Mucosa of rectum (tissue), 2 donors: ENCODE measurements at regions not wholly inside any gene's neighbourhood (a gene's known extent, or its start where the extent isn't known, plus 50 kb on each side); places are given as distances from the start of the nearest gene placed in this dataset.

Experiments used
- H3K27ac ChIP-seq, 2 donors: one replicate each; pipeline ENCODE4 v1.7.0; 2013; ENCODE audit warnings: inconsistent platforms in 2 of 2, low read depth in 2 of 2, low read length in 2 of 2
- H3K27me3 ChIP-seq, 2 donors: one replicate each; pipeline ENCODE4 v1.7.0; 2013; ENCODE audit warnings: low read length in 2 of 2; ENCODE audit not compliant: control insufficient read depth in 2 of 2, insufficient read depth in 2 of 2
- H3K36me3 ChIP-seq, 2 donors: one replicate each; pipeline ENCODE4 v1.7.0; 2013; ENCODE audit warnings: low read length in 2 of 2; ENCODE audit not compliant: control insufficient read depth in 2 of 2, insufficient read depth in 2 of 2
- H3K4me1 ChIP-seq, 2 donors: one replicate each; pipeline ENCODE4 v1.7.0; 2013; ENCODE audit warnings: low read length in 2 of 2, mild to moderate bottlenecking in 1 of 2; ENCODE audit not compliant: control insufficient read depth in 2 of 2, insufficient read depth in 2 of 2
- H3K4me3 ChIP-seq, 2 donors: one replicate each; pipeline ENCODE4 v1.7.0; 2013; ENCODE audit warnings: low read length in 2 of 2
- H3K9ac ChIP-seq, 2 donors: one replicate each; pipeline ENCODE4 v1.7.0; 2013; ENCODE audit warnings: low read length in 2 of 2, low read depth in 1 of 2, mild to moderate bottlenecking in 1 of 2
- H3K9me3 ChIP-seq, 2 donors: one replicate each; pipeline ENCODE4 v1.7.0; 2013; ENCODE audit warnings: low read length in 2 of 2; ENCODE audit not compliant: control insufficient read depth in 2 of 2
- donor health status: healthy.
- donor health status: Normal muscosa, but diverticular disease.

DNA sequence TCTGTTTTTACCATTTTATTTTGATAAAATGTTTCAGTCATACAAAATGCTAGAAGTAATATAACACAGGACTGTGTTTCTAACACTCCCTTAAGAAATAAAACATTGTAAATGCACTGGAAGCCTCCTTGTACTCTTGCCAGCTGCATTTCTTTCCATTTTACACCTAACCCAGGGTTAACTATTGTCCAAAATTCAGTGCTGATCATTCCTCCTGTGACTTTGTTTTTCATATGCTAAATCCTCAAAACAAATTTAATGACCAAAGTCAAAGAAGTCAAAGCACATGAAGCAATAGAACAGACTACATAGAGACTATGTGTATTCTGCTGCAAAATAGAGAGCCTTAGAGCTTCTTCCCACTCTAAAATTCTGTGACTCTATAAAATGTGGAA is 420.3 kb upstream of the PRICKLE1 start:
- Histone ChIP-seq H3K36me3 (no peaks in the 10 kb centered on the region), H3K9ac (no peak overlapping the region), H3K4me3 (no peak overlapping the region), H3K27me3 (no peaks in the 10 kb centered on the region), H3K4me1 (no peaks in the 10 kb centered on the region), H3K9me3 (no peaks in the 10 kb centered on the region), H3K27ac (no peak overlapping the region)

DNA sequence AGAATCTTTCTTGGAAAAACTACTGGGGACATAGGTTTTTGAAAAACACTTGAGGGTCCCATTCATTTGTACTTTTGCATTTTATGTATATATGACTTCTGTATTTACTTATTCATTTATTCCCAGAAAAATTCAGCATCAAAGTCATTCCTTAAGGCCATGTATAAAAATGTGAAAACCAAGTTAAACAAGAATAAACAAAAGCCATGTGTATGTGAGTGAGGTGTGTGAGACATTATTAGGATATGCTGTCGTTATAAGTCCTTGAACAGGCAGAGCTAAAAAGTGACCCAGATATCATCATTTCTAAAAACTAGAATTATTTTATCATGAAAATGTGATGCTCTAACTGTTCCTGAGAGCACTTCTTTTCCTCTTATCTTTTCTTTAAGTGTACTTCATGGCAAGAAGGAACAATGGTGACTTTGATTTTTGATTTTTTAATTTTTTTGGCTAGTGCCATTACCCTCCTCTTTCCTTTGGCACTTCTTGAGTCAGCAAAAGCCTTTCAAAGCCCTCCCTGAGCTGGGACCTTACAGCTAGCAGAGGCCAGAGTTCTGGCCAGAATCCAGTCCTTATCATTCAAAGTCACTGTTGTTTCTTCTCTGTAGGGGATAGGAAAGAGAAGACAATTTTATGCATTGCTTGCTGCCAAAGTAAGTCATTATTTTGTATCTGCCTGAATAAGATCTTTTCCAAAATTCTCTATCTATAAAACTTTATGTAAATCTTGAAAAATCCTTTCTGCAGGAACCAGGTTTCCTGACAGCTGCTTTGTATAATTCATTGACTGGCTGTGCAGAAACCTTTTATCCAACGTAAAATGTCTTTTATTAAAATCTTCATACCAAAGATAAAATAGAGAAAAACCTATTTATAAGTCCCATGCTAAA is 419.7 kb upstream of the PRICKLE1 start:
- Histone ChIP-seq H3K4me3 (no peak overlapping the region), H3K36me3 (no peaks in the 10 kb centered on the region), H3K27me3 (no peaks in the 10 kb centered on the region), H3K9ac (no peak overlapping the region), H3K27ac (no peak overlapping the region), H3K4me1 (no peaks in the 10 kb centered on the region), H3K9me3 (no peaks in the 10 kb centered on the region)

DNA sequence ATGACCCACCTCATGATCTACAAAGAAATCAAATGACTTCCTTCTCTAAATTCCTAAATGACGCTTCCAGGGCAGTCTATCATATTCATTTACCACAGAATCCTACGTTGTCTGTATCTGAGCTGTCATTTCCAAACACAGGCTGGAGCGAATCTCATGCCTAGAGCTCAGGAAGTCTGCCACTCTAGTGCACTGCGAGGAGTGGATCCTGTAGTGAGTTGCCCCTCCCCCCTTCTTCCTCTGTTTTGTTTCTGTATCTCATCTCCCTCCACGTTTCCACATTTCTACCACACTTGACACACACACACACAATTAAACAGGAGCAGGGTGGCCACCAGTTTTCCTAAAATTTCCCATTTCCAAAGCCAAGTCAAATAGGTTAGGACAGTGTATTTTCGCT is 415.4 kb upstream of the PRICKLE1 start:
- Histone ChIP-seq H3K27me3 (no peaks in the 10 kb centered on the region), H3K9ac (no peak overlapping the region), H3K36me3 (no peaks in the 10 kb centered on the region), H3K4me1 (no peaks in the 10 kb centered on the region), H3K27ac (no peak overlapping the region), H3K4me3 (no peak overlapping the region), H3K9me3 (no peaks in the 10 kb centered on the region)

DNA sequence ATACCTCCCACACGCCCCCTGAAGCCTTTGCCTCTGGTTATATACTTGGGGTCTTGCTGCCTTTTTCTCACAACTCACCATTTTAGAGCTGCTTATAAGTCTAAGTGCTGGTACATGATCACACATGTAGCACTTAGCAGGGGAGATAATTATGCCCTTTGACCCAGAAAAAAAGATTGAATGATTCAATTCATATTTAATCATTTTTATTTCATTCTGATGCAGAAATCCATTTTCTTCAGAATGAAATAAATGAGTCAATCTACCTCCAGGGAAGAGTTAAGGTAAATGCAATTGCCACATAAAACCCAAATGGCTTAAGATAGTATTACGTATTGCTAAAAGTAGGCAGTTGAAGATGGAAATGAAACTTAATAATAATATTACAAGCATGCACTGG is 414.6 kb upstream of the PRICKLE1 start:
- no peak overlapping the region for H3K9ac ChIP-seq
- no peak overlapping the region for H3K4me3 ChIP-seq
- H3K27ac ChIP-seq = no peak overlapping the region
- no peaks in the 10 kb centered on the region for H3K27me3 ChIP-seq
- no peaks in the 10 kb centered on the region for H3K36me3 ChIP-seq
- no peaks in the 10 kb centered on the region for H3K4me1 ChIP-seq
- no peaks in the 10 kb centered on the region for H3K9me3 ChIP-seq

DNA sequence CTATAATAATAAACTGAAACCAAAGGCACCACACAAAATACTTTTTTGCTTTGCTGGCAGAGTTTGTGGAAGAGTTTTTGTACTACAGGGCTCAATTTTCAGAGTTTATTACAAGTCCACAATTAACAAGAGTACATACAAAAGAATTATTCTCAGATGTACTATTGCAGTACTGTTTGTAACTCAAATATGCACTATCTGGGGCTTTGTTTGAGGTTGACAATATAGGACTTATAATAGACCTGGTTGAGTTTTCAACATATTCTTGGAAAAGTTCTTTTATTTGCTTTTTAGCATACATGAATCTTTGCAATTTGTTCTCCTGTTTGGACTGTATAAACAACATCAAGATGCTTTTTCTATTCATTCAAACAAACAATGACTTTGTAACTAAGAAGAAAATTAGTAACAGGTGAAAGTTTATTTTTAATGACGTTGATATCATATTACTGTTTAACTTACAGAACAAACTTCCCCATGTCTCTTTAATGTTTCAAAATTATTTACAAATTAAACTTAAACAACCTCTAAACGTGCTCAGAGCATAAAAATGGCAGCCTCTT is 407.4 kb upstream of the PRICKLE1 start:
- Histone ChIP-seq H3K4me1 (no peaks in the 10 kb centered on the region), H3K27ac (no peak overlapping the region), H3K27me3 (no peaks in the 10 kb centered on the region), H3K36me3 (no peaks in the 10 kb centered on the region), H3K9me3 (peaks cover 0 to 2% of the 10 kb centered on the region in 2 donors), H3K4me3 (no peak overlapping the region), H3K9ac (no peak overlapping the region)

DNA sequence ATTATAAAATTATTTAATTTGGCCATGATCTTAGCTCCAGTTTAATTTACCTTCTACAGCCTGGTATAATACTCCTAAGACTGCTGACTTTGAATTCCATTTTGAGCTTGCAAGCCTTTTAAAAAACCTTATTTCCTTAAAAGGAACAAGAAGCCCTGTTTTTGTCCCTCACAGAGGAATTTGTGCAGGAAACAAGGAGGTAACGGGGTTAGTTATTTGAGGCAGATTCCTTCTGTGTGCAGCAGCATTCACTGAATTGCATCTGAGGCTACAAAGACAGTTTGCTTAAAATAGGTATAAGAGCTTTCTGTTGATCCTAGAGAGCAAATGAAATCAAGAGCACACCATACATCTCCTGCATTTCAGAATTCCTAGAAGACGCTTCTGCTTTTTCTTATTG is 403.3 kb upstream of the PRICKLE1 start:
- Histone ChIP-seq H3K27ac (no peak overlapping the region), H3K9ac (no peak overlapping the region), H3K4me1 (no peaks in the 10 kb centered on the region)

DNA sequence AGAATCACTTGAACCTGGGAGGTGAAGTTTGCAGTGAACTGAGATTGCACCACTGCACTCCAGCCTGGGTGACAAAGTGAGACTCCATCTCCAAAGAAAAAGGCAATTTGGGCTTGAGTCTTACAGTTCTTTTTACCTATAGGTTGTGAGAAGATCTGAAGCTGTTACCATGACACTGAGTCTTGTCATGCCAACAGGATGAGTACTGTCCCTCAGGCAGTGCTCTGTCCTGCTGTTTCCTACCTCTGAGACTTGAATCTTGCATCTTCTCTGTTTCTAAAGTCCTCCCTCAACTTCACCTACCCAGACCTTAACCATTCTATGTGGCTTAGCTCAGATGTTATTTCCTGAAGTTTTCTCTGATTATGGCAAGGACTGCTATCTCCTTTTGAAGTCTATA is 400.8 kb upstream of the PRICKLE1 start:
- Histone ChIP-seq H3K9me3 (peaks cover 0 to 2% of the 10 kb centered on the region in 2 donors), H3K4me3 (no peak overlapping the region), H3K4me1 (no peaks in the 10 kb centered on the region), H3K27me3 (no peaks in the 10 kb centered on the region), H3K27ac (no peak overlapping the region), H3K9ac (no peak overlapping the region), H3K36me3 (no peaks in the 10 kb centered on the region)

More for the DNA sequence above, 403.3 kb upstream of the PRICKLE1 start:
- Histone ChIP-seq H3K27me3 (no peaks in the 10 kb centered on the region), H3K4me3 (no peak overlapping the region), H3K9me3 (peaks cover 0 to 2% of the 10 kb centered on the region in 2 donors), H3K36me3 (no peaks in the 10 kb centered on the region)

DNA sequence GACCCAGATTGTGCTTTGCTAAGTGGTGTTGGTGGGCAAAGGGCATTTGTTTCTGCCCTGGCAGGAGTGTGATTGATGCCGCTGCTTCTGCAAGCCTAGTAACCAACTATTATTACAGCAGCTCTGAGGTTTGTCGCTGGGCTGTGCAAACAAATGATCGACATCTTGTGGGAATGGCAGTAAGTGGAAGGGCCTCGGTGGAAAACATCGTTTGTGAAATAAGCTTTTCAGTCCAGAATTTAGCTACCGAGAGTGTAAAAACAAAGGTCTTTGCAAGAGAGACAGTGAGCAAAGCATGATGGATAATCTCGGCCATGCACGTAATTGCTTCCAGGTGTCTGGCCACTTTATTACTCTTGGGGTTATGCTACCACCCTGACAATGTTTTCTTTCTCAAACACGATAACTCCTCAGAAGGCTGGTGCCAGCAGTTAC is 397.7 kb upstream of the PRICKLE1 start:
- Histone ChIP-seq H3K36me3 (no peaks in the 10 kb centered on the region), H3K9ac (no peak overlapping the region), H3K27ac (no peak overlapping the region), H3K9me3 (no peaks in the 10 kb centered on the region), H3K27me3 (no peaks in the 10 kb centered on the region), H3K4me1 (no peaks in the 10 kb centered on the region), H3K4me3 (no peak overlapping the region)

DNA sequence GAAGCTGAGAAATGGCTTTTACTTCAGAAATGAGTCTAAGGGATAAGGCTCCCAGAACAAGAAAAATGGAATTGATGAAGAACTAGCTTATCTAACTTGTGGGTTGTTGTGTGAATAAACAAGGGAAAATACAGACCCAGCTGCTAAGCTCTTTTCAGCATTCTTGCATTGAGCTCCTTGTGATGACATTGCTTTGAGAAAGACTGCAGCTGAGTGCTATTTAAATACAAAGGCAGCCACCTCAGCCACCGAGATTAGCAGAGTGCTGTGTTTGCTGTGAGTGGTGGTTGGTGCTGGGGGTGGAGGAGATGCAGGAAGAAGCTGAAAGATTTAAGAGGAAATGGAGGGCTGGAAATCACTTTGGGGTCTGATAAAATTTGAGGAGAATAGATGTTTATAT is 396.0 kb upstream of the PRICKLE1 start:
- Histone ChIP-seq H3K27ac (no peak overlapping the region), H3K9ac (no peak overlapping the region), H3K36me3 (no peaks in the 10 kb centered on the region), H3K4me3 (no peak overlapping the region), H3K9me3 (no peaks in the 10 kb centered on the region), H3K27me3 (no peaks in the 10 kb centered on the region), H3K4me1 (no peaks in the 10 kb centered on the region)

DNA sequence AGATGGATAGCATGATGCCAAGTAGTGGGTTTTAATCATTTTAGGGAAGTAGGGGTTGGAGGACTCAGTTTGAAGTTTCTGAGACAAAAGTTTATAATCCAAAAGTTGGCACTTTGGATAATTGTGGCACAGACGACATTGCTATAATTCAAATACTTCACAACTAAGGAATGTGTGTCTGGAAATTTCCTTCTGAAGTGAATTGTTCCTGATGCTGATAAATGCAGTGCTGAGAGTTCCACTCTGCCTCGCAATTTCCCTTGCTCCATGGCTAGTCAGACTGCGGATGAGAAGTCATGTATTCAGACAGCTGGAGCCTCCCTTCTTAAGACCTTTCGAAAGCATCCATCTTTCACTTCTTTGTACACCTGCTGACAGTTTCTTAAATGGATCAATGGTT is 393.3 kb upstream of the PRICKLE1 start:
- H3K9ac ChIP-seq = no peak overlapping the region
- no peaks in the 10 kb centered on the region for H3K9me3 ChIP-seq
- no peaks in the 10 kb centered on the region for H3K4me1 ChIP-seq
- H3K4me3 ChIP-seq = no peak overlapping the region
- H3K36me3 ChIP-seq = no peaks in the 10 kb centered on the region
- no peak overlapping the region for H3K27ac ChIP-seq
- H3K27me3 ChIP-seq = no peaks in the 10 kb centered on the region
